Endothelial cell of umbilical vein (primary cell): ENCODE measurements at regions not wholly inside any gene's neighbourhood (a gene's known extent, or its start where the extent isn't known, plus 50 kb on each side); places are given as distances from the start of the nearest gene placed in this dataset.

ENCODE experiments used
- BruUV-seq: library from RNA; stranded (reverse); fragments of 400-500 nt; replicated peaks from 2 replicates; lab custom pipeline; 2021; lab: Mats Ljungman, UMichigan
- CTCF ChIA-PET: fragments of 300-600, 350-600 bp; sonication (Branson Sonifier 250); formaldehyde crosslinking; loops from one replicate; lab custom pipeline; 2021; ENCODE audit warnings: antibody characterized with exemption, inconsistent platforms; lab: Charles Lee
- POLR2A ChIA-PET: fragments of 300-600, 350-600 bp; sonication (Branson Sonifier 250); formaldehyde crosslinking; loops from one replicate; lab custom pipeline; 2021; ENCODE audit warnings: antibody characterized with exemption, inconsistent platforms; lab: Charles Lee
- DNase-seq: peaks from one replicate; pipeline ENCODE4 v3.0.0-alpha.2; 2011; ENCODE audit warnings: low read depth, low spot score
- FAIRE-seq: peaks from 2 replicates; lab custom pipeline; 2011; peaks lifted over from hg19 to GRCh38; lab: Jason Lieb, UNC
- H2AFZ ChIP-seq: 2 replicates; pipeline ENCODE4 v1.6.0; 2012; ENCODE audit warnings: low read depth, low read length, control low read depth, inconsistent platforms
- H3K27ac ChIP-seq: 2 replicates; pipeline ENCODE4 v1.5.1; 2011; ENCODE audit warnings: low read depth, mild to moderate bottlenecking, control low read depth, low read length, moderate library complexity; ENCODE audit not compliant: insufficient read depth
- H3K27me3 ChIP-seq, 2 experiments: 2 replicates each; pipeline versions ENCODE4 v1.6.0 to v1.6.1; 2011; ENCODE audit warnings: low read length in 2 of 2, mixed read lengths in 1 of 2; ENCODE audit not compliant: control insufficient read depth in 2 of 2, insufficient read depth in 2 of 2
- H3K36me3 ChIP-seq, 2 experiments: 2 replicates in 1 of 2; 3 replicates in 1 of 2; pipeline ENCODE4 v1.5.1; 2011; ENCODE audit warnings: low read length in 2 of 2, mild to moderate bottlenecking in 1 of 2, moderate library complexity in 1 of 2; ENCODE audit not compliant: control insufficient read depth in 2 of 2, insufficient read depth in 2 of 2; ENCODE audit errors: extremely low read depth in 1 of 2
- H3K4me1 ChIP-seq: 3 replicates; pipeline ENCODE4 v1.5.1; 2011; ENCODE audit warnings: mild to moderate bottlenecking, low read length; ENCODE audit not compliant: control insufficient read depth, insufficient read depth; ENCODE audit errors: extremely low read depth
- H3K4me2 ChIP-seq: 2 replicates; pipeline ENCODE4 v1.6.1; 2011; ENCODE audit warnings: low read length, control low read depth, mixed read lengths; ENCODE audit not compliant: insufficient read depth
- H3K4me3 ChIP-seq, 3 experiments: fragments of 200-600 bp in 1 of 3; sonication (generic), shearing (Covaris generic) in 1 of 3; replicated peaks in 1 of 3; 2 replicates each; pipeline ENCODE4 v1.5.1; 2011 to 2016; ENCODE audit warnings: control low read depth in 3 of 3, low read length in 3 of 3, mild to moderate bottlenecking in 2 of 3, inconsistent platforms in 1 of 3, low read depth in 1 of 3, moderate library complexity in 1 of 3; ENCODE audit not compliant: insufficient read depth in 1 of 3
- H3K79me2 ChIP-seq: 2 replicates; pipeline ENCODE4 v1.6.0; 2012; ENCODE audit warnings: low read length, inconsistent platforms; ENCODE audit not compliant: control insufficient read depth, insufficient read depth
- H3K9ac ChIP-seq: replicated peaks from 2 replicates; pipeline ENCODE3; 2011; ENCODE audit warnings: low read length, control low read depth; ENCODE audit not compliant: insufficient read depth; ENCODE audit errors: extremely low read depth
- H3K9me1 ChIP-seq: replicated peaks from 3 replicates; pipeline ENCODE4 v1.6.0; 2011; ENCODE audit warnings: mild to moderate bottlenecking, low read length; ENCODE audit not compliant: control insufficient read depth, insufficient read depth; ENCODE audit errors: extremely low read depth
- H3K9me3 ChIP-seq: replicated peaks from 2 replicates; pipeline ENCODE4 v1.5.1; 2012; ENCODE audit warnings: low read length, inconsistent platforms; ENCODE audit not compliant: control insufficient read depth, insufficient read depth
- H4K20me1 ChIP-seq: replicated peaks from 2 replicates; pipeline ENCODE3; 2011; ENCODE audit warnings: mild to moderate bottlenecking, low read length; ENCODE audit not compliant: control insufficient read depth, insufficient read depth; ENCODE audit errors: extremely low read depth
- CTCF ChIP-seq, 2 donors: IDR thresholded peaks; 1 replicate in 1 of 2; 2 replicates in 1 of 2; pipeline ENCODE4 v1.5.1; 2011; ENCODE audit warnings: low read length in 2 of 2, mild to moderate bottlenecking in 2 of 2, moderate library complexity in 2 of 2, control low read depth in 1 of 2, inconsistent platforms in 1 of 2, low read depth in 1 of 2; ENCODE audit not compliant: insufficient read depth in 1 of 2; ENCODE audit errors: extremely low read depth in 1 of 2
- EZH2 ChIP-seq: IDR thresholded peaks from 2 replicates; pipeline ENCODE4 v1.6.1; 2012; ENCODE audit warnings: borderline replicate concordance, low read depth, mild to moderate bottlenecking, moderate library complexity, low read length, inconsistent platforms; ENCODE audit not compliant: severe bottlenecking
- FOS ChIP-seq: IDR thresholded peaks from 2 replicates; pipeline ENCODE4 v1.6.1; 2011; ENCODE audit warnings: mild to moderate bottlenecking, low read length, moderate library complexity, borderline replicate concordance; ENCODE audit not compliant: insufficient read depth
- GATA2 ChIP-seq: IDR thresholded peaks from 2 replicates; pipeline ENCODE4 v1.7.0; 2011; ENCODE audit warnings: low read depth, mild to moderate bottlenecking, moderate library complexity, mixed read lengths, low read length; ENCODE audit not compliant: insufficient read length, insufficient read depth
- MAX ChIP-seq: IDR thresholded peaks from 2 replicates; pipeline ENCODE4 v1.6.1; 2011; ENCODE audit not compliant: insufficient read depth, insufficient read length
- POLR2AphosphoS5 ChIP-seq: IDR thresholded peaks from 2 replicates; pipeline ENCODE4 v1.6.1; 2012; ENCODE audit warnings: low read depth, mild to moderate bottlenecking, control low read depth, low read length, moderate library complexity; ENCODE audit not compliant: insufficient read depth
- dilution Hi-C: fragments of 300-500 bp; cut with MboI; formaldehyde crosslinking; loops from one replicate; pipeline ENCODE4 v1.15.0; 2019; ENCODE audit warnings: low sequenced_read_pairs; ENCODE audit not compliant: extremely low pct_ligation_motif_present
- intact Hi-C: fragments of 100-400 bp; cut with micrococcal nuclease; formaldehyde crosslinking; loops from one replicate; pipeline ENCODE4 v1.10.0; 2022

- Histone ChIP-seq H3K4me3 (no peak overlapping the region), H3K9ac (no peak overlapping the region), H3K9me3 (no peaks in the 10 kb centered on the region), H4K20me1 (no peaks in the 10 kb centered on the region), H3K36me3 (no peaks in the 10 kb centered on the region), H3K27ac (no peak overlapping the region), H3K79me2 (no peaks in the 10 kb centered on the region), H3K27me3 (no peaks in the 10 kb centered on the region), H3K4me1 (no peaks in the 10 kb centered on the region), H3K9me1 (no peaks in the 10 kb centered on the region), H2AFZ (no peak overlapping the region), H3K4me2 (no peak overlapping the region)
- POLR2A ChIA-PET = no interaction called here
- TF ChIP-seq FOS (no peak), CTCF (IDR thresholded peaks at IDR 0.05; ENCODE audit: extremely low read depth in 1 of 2, insufficient read depth in 1 of 2, low read depth in 1 of 2, low read length in 2 of 2) (no peak), EZH2 (no peak)
- FAIRE-seq = no peak
- DNase-seq = no peak
- dilution Hi-C loops (no loop called here), intact Hi-C loops (no loop called here)
- BruUV-seq = no TSS peak
- CTCF ChIA-PET = no interaction called here
Measured at GRCh38 chr6:86657192-86657591, 280.1 kb upstream of the HTR1E start.

GRCh38 chr6:86629123-86629522 lies 308.2 kb upstream of the HTR1E start:
- H3K36me3 ChIP-seq = no peaks in the 10 kb centered on the region
- no peak overlapping the region for H3K4me2 ChIP-seq
- no peaks in the 10 kb centered on the region for H3K4me1 ChIP-seq
- no peak overlapping the region for H2AFZ ChIP-seq
- FAIRE-seq = no peak
- BruUV-seq = no TSS peak
- no peaks in the 10 kb centered on the region for H3K79me2 ChIP-seq
- intact Hi-C loops (no loop called here), dilution Hi-C loops (no loop called here)
- no peak overlapping the region for H3K27ac ChIP-seq
- CTCF ChIA-PET = no interaction called here
- H3K9ac ChIP-seq = no peak overlapping the region
- H3K9me3 ChIP-seq = peaks cover 4% of the 10 kb centered on the region
- no peaks in the 10 kb centered on the region for H3K27me3 ChIP-seq
- POLR2A ChIA-PET = no interaction called here
- TF ChIP-seq MAX (no peak), POLR2AphosphoS5 (no peak), GATA2 (no peak)
- DNase-seq = no peak
- no peak overlapping the region for H3K4me3 ChIP-seq
- H4K20me1 ChIP-seq = no peaks in the 10 kb centered on the region
- H3K9me1 ChIP-seq = no peaks in the 10 kb centered on the region
